ENCODE measurements at regions not wholly inside any gene's neighbourhood (a gene's known extent, or its start where the extent isn't known, plus 50 kb on each side); places are given as distances from the start of the nearest gene placed in this dataset.

- H3K9me3 ChIP-seq: no peaks in the 10 kb centered on the region
- 89 to 94% methylated on average over 2 to 3 of the region's 3 CpGs for WGBS, 2 donors (ENCODE audit: low coverage in 1 of 2)
Observed at GRCh38 chr3:115499666-115500065, 123.6 kb upstream of the GAP43 start.

GRCh38 chr3:115500795-115501194, 122.5 kb upstream of the GAP43 start:
- ATAC-seq: no peak
- TF ChIP-seq POLR2A (IDR thresholded peaks at IDR 0.05) (no peak), CTCF (IDR thresholded peaks at IDR 0.05) (no peak), POLR2AphosphoS5 (IDR thresholded peaks at IDR 0.05) (no peak), EP300 (IDR thresholded peaks at IDR 0.05) (no peak)
- 45 to 50% methylated on average over 2 of the region's 2 CpGs for WGBS, 2 donors (ENCODE audit: low coverage in 1 of 2)
- no peaks in the 10 kb centered on the region for H3K36me3 ChIP-seq
- H3K27me3 ChIP-seq: no peaks in the 10 kb centered on the region
- no peaks in the 10 kb centered on the region for H3K9me3 ChIP-seq
- H3K4me1 ChIP-seq: no peaks in the 10 kb centered on the region
- H3K27ac ChIP-seq: no peak overlapping the region
- H3K4me3 ChIP-seq: no peak overlapping the region

More at GRCh38 chr3:115499666-115500065, 123.6 kb upstream of the GAP43 start:
- no peaks in the 10 kb centered on the region for H3K4me1 ChIP-seq
- no peaks in the 10 kb centered on the region for H3K36me3 ChIP-seq
- no peak for TF ChIP-seq CTCF (IDR thresholded peaks at IDR 0.05)
- no peak for TF ChIP-seq POLR2AphosphoS5 (IDR thresholded peaks at IDR 0.05)
- no peak for TF ChIP-seq POLR2A (IDR thresholded peaks at IDR 0.05)
- no peak for TF ChIP-seq EP300 (IDR thresholded peaks at IDR 0.05)
- no peaks in the 10 kb centered on the region for H3K27me3 ChIP-seq
- H3K4me3 ChIP-seq: no peak overlapping the region
- ATAC-seq: no peak
- no peak overlapping the region for H3K27ac ChIP-seq

GRCh38 chr3:115502128-115502527, 121.2 kb upstream of the GAP43 start:
- no peaks in the 10 kb centered on the region for H3K36me3 ChIP-seq
- 79 to 82% methylated on average over 4 of the region's 4 CpGs for WGBS, 2 donors (ENCODE audit: low coverage in 1 of 2)
- ATAC-seq: no peak
- no peaks in the 10 kb centered on the region for H3K4me1 ChIP-seq
- H3K9me3 ChIP-seq: peaks cover 0 to 9% (median 0%) of the 10 kb centered on the region in 3 donors
- no peak overlapping the region for H3K27ac ChIP-seq
- no peaks in the 10 kb centered on the region for H3K27me3 ChIP-seq
- H3K4me3 ChIP-seq: no peak overlapping the region
- TF ChIP-seq EP300 (IDR thresholded peaks at IDR 0.05) (no peak), POLR2AphosphoS5 (IDR thresholded peaks at IDR 0.05) (no peak), POLR2A (IDR thresholded peaks at IDR 0.05) (no peak), CTCF (IDR thresholded peaks at IDR 0.05) (no peak)

- Histone ChIP-seq H3K27ac (no peak overlapping the region), H3K4me1 (no peaks in the 10 kb centered on the region), H3K4me3 (no peak overlapping the region), H3K27me3 (no peaks in the 10 kb centered on the region), H3K9me3 (peaks cover 0 to 10% (median 0%) of the 10 kb centered on the region in 3 donors), H3K36me3 (no peaks in the 10 kb centered on the region)
- 70 to 90% methylated on average over 2 of the region's 2 CpGs for WGBS, 2 donors (ENCODE audit: low coverage in 1 of 2)
- no peak for ATAC-seq
- TF ChIP-seq POLR2AphosphoS5 (IDR thresholded peaks at IDR 0.05) (no peak), POLR2A (IDR thresholded peaks at IDR 0.05) (no peak), EP300 (IDR thresholded peaks at IDR 0.05) (no peak), CTCF (IDR thresholded peaks at IDR 0.05) (no peak)
Observed at GRCh38 chr3:115503394-115503793, 119.9 kb upstream of the GAP43 start.

- Histone ChIP-seq H3K27me3 (no peaks in the 10 kb centered on the region), H3K9me3 (peaks cover 0 to 10% (median 0%) of the 10 kb centered on the region in 3 donors), H3K4me3 (no peak overlapping the region), H3K4me1 (peaks cover 0 to 17% (median 0%) of the 10 kb centered on the region in 3 donors), H3K36me3 (no peaks in the 10 kb centered on the region), H3K27ac (no peak overlapping the region)
- WGBS, 2 donors (ENCODE audit: low coverage in 1 of 2): 81 to 87% methylated on average over 2 of the region's 2 CpGs
- no peak for TF ChIP-seq CTCF (IDR thresholded peaks at IDR 0.05)
- no peak for TF ChIP-seq POLR2AphosphoS5 (IDR thresholded peaks at IDR 0.05)
- TF ChIP-seq EP300 (IDR thresholded peaks at IDR 0.05): no peak
- no peak for TF ChIP-seq POLR2A (IDR thresholded peaks at IDR 0.05)
- ATAC-seq: no peak
Observed at GRCh38 chr3:115508562-115508961, 114.7 kb upstream of the GAP43 start.
